OCI-LY7 (cell line): ENCODE measurements at regions not wholly inside any gene's neighbourhood (a gene's known extent, or its start where the extent isn't known, plus 50 kb on each side); places are given as distances from the start of the nearest gene placed in this dataset.

Experiments used
- EZH2phosphoT487 ChIP-seq: fragments of 200-600 bp; sonication (generic); IDR thresholded peaks from 2 replicates; pipeline ENCODE4 v1.6.1; 2018; ENCODE audit warnings: low read depth, borderline replicate concordance, mild to moderate bottlenecking, mixed run types, antibody characterized with exemption, low read length, moderate library complexity, mixed read lengths
- TF ChIP-seq, protein P1 (sequence below): fragments of 200-600 bp; sonication (generic); conservative IDR thresholded peaks from 2 replicates; pipeline ENCODE4 v1.5.1; 2014; ENCODE audit warnings: mild to moderate bottlenecking, antibody characterized with exemption, low read length, moderate library complexity, mixed read lengths

DNA sequence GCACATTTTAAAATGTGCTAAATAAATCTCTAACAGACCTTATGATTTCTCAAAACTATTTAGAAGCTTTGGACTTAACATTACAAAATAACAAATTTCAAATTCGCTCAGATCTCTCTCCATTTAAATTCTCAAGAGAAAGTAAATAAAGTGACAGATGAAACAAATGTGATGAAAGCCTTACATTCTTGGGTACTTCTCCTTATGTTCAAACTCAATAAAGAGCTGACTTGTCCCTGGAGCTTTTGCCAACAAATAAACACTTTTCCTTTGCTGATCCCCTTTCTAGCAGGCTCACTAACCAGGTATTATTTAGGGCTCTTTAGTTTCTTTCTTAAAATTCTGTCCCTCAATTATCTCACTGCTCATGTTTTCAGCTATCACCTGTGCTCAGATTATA lies 259.1 kb upstream of the ARPP21 start:
- TF ChIP-seq, protein P1, sequence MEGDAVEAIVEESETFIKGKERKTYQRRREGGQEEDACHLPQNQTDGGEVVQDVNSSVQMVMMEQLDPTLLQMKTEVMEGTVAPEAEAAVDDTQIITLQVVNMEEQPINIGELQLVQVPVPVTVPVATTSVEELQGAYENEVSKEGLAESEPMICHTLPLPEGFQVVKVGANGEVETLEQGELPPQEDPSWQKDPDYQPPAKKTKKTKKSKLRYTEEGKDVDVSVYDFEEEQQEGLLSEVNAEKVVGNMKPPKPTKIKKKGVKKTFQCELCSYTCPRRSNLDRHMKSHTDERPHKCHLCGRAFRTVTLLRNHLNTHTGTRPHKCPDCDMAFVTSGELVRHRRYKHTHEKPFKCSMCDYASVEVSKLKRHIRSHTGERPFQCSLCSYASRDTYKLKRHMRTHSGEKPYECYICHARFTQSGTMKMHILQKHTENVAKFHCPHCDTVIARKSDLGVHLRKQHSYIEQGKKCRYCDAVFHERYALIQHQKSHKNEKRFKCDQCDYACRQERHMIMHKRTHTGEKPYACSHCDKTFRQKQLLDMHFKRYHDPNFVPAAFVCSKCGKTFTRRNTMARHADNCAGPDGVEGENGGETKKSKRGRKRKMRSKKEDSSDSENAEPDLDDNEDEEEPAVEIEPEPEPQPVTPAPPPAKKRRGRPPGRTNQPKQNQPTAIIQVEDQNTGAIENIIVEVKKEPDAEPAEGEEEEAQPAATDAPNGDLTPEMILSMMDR, result no peak
- no peak for TF ChIP-seq EZH2phosphoT487
